ENCODE measurements at regions not wholly inside any gene's neighbourhood (a gene's known extent, or its start where the extent isn't known, plus 50 kb on each side); places are given as distances from the start of the nearest gene placed in this dataset.

- Histone ChIP-seq H3K4me3 (ENCODE audit: low read length in 2 of 2) (no peak overlapping the region), H3K27me3 (ENCODE audit: control insufficient read depth in 2 of 2, insufficient read depth in 2 of 2, low read length in 2 of 2) (no peaks in the 10 kb centered on the region)
Measured at GRCh38 chr2:219961947-219962498, 334.6 kb downstream of the SLC4A3 start.

GRCh38 chr2:219962801-219963200, 335.4 kb downstream of the SLC4A3 start:
- no peaks in the 10 kb centered on the region for H3K27me3 ChIP-seq (ENCODE audit: control insufficient read depth in 2 of 2, insufficient read depth in 2 of 2, low read length in 2 of 2)
- no peak overlapping the region for H3K4me3 ChIP-seq (ENCODE audit: low read length in 2 of 2)
- H3K9me3 ChIP-seq (ENCODE audit: control insufficient read depth in 2 of 2, low read length in 2 of 2) = no peaks in the 10 kb centered on the region
- no peak overlapping the region for H3K27ac ChIP-seq (ENCODE audit: low read depth in 2 of 2, low read length in 2 of 2)
- no peaks in the 10 kb centered on the region for H3K4me1 ChIP-seq (ENCODE audit: control insufficient read depth in 2 of 2, insufficient read depth in 2 of 2, low read length in 2 of 2)
- H3K36me3 ChIP-seq (ENCODE audit: control insufficient read depth in 2 of 2, insufficient read depth in 2 of 2, low read length in 2 of 2) = no peaks in the 10 kb centered on the region
- no peak overlapping the region for H3K9ac ChIP-seq (ENCODE audit: low read depth in 1 of 2, low read length in 2 of 2)

More at GRCh38 chr2:219961947-219962498, 334.6 kb downstream of the SLC4A3 start:
- Histone ChIP-seq H3K9ac (ENCODE audit: low read depth in 1 of 2, low read length in 2 of 2) (no peak overlapping the region), H3K27ac (ENCODE audit: low read depth in 2 of 2, low read length in 2 of 2) (no peak overlapping the region), H3K4me1 (ENCODE audit: control insufficient read depth in 2 of 2, insufficient read depth in 2 of 2, low read length in 2 of 2) (no peaks in the 10 kb centered on the region), H3K9me3 (ENCODE audit: control insufficient read depth in 2 of 2, low read length in 2 of 2) (no peaks in the 10 kb centered on the region), H3K36me3 (ENCODE audit: control insufficient read depth in 2 of 2, insufficient read depth in 2 of 2, low read length in 2 of 2) (no peaks in the 10 kb centered on the region)

- Histone ChIP-seq H3K4me3 (ENCODE audit: low read length in 2 of 2) (no peak overlapping the region), H3K27me3 (ENCODE audit: control insufficient read depth in 2 of 2, insufficient read depth in 2 of 2, low read length in 2 of 2) (no peaks in the 10 kb centered on the region), H3K36me3 (ENCODE audit: control insufficient read depth in 2 of 2, insufficient read depth in 2 of 2, low read length in 2 of 2) (no peaks in the 10 kb centered on the region), H3K27ac (ENCODE audit: low read depth in 2 of 2, low read length in 2 of 2) (no peak overlapping the region), H3K9me3 (ENCODE audit: control insufficient read depth in 2 of 2, low read length in 2 of 2) (no peaks in the 10 kb centered on the region), H3K9ac (ENCODE audit: low read depth in 1 of 2, low read length in 2 of 2) (no peak overlapping the region), H3K4me1 (ENCODE audit: control insufficient read depth in 2 of 2, insufficient read depth in 2 of 2, low read length in 2 of 2) (no peaks in the 10 kb centered on the region)
Measured at GRCh38 chr2:219965287-219966194, 338.1 kb downstream of the SLC4A3 start.

- Histone ChIP-seq H3K36me3 (ENCODE audit: control insufficient read depth in 2 of 2, insufficient read depth in 2 of 2, low read length in 2 of 2) (no peaks in the 10 kb centered on the region), H3K27ac (ENCODE audit: low read depth in 2 of 2, low read length in 2 of 2) (no peak overlapping the region), H3K9me3 (ENCODE audit: control insufficient read depth in 2 of 2, low read length in 2 of 2) (no peaks in the 10 kb centered on the region), H3K4me3 (ENCODE audit: low read length in 2 of 2) (no peak overlapping the region), H3K9ac (ENCODE audit: low read depth in 1 of 2, low read length in 2 of 2) (no peak overlapping the region), H3K4me1 (ENCODE audit: control insufficient read depth in 2 of 2, insufficient read depth in 2 of 2, low read length in 2 of 2) (no peaks in the 10 kb centered on the region), H3K27me3 (ENCODE audit: control insufficient read depth in 2 of 2, insufficient read depth in 2 of 2, low read length in 2 of 2) (no peaks in the 10 kb centered on the region)
Measured at GRCh38 chr2:219967247-219968245, 340.1 kb downstream of the SLC4A3 start.

DNA sequence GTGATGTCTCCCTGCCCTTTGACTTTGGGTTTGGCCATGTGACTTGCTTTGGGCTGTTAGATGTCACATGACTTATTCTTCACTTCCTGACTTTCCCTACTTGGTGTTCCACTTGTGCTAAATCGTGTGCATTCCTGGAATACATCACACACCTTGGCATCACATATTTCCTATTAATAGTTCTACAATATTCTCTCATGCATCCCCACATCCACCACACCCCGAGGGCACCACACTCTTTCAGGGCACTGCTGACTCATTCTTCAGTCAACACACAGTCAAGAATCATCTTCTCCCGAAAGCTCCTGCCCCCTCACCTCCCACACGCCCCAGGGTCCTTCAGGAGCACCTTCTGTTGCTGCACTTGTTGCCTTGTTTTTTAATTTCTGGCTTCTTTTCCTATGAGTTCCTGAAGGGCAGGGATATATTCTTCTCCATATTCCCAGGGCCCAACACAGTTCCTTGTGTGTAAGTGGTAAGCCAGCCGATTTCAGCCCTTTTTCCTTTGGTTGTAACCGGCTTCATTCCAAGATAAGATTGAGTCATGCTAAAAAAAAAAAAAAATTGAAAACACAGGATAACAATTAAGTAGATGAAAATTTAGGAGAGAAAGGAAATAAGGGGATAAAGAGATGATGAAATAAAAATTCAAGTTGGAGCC, 341.4 kb downstream of the SLC4A3 start:
- H3K9me3 ChIP-seq (ENCODE audit: control insufficient read depth in 2 of 2, low read length in 2 of 2) = no peaks in the 10 kb centered on the region
- H3K9ac ChIP-seq (ENCODE audit: low read depth in 1 of 2, low read length in 2 of 2) = no peak overlapping the region
- H3K27ac ChIP-seq (ENCODE audit: low read depth in 2 of 2, low read length in 2 of 2) = no peak overlapping the region
- H3K27me3 ChIP-seq (ENCODE audit: control insufficient read depth in 2 of 2, insufficient read depth in 2 of 2, low read length in 2 of 2) = no peaks in the 10 kb centered on the region
- H3K4me3 ChIP-seq (ENCODE audit: low read length in 2 of 2) = no peak overlapping the region
- no peaks in the 10 kb centered on the region for H3K36me3 ChIP-seq (ENCODE audit: control insufficient read depth in 2 of 2, insufficient read depth in 2 of 2, low read length in 2 of 2)
- H3K4me1 ChIP-seq (ENCODE audit: control insufficient read depth in 2 of 2, insufficient read depth in 2 of 2, low read length in 2 of 2) = no peaks in the 10 kb centered on the region

DNA sequence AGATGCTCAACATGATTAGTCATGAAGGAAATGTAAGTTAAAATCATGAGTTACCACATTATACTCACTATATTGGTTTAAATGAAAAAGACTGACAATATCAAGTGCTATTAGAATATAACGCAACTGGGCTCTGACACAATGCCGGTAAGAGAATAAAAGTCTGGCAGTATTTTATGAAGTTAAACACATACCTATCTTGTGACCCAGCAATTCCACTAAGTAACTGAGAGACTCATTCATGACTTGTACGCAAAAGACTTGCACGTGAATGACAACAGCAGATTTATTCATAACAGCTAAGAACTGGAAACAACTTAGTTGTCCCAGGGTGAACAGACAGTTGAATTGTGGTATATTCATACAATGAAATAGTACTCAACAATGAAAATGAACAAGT, 342.1 kb downstream of the SLC4A3 start:
- Histone ChIP-seq H3K9me3 (ENCODE audit: control insufficient read depth in 2 of 2, low read length in 2 of 2) (no peaks in the 10 kb centered on the region), H3K4me1 (ENCODE audit: control insufficient read depth in 2 of 2, insufficient read depth in 2 of 2, low read length in 2 of 2) (no peaks in the 10 kb centered on the region), H3K27ac (ENCODE audit: low read depth in 2 of 2, low read length in 2 of 2) (no peak overlapping the region), H3K9ac (ENCODE audit: low read depth in 1 of 2, low read length in 2 of 2) (no peak overlapping the region), H3K36me3 (ENCODE audit: control insufficient read depth in 2 of 2, insufficient read depth in 2 of 2, low read length in 2 of 2) (no peaks in the 10 kb centered on the region), H3K27me3 (ENCODE audit: control insufficient read depth in 2 of 2, insufficient read depth in 2 of 2, low read length in 2 of 2) (no peaks in the 10 kb centered on the region), H3K4me3 (ENCODE audit: low read length in 2 of 2) (no peak overlapping the region)

DNA sequence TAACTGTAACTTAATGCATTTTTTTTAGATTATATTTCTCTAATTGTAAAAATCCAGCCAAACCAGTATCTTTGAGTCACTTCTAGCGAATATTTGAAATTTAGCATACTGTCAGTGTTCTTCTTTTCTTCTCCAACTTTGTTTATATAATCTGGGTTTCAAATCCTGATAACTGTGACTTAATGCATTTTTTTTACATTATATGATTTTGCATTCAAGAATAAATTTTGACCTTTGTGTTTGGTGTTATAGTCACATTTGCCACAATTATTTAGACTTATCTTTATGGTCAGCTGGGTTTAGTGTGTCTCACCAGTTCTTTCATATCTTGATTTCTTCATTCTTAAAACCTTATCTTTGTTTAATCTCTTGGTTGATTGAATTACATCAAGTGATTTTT, 345.7 kb downstream of the SLC4A3 start:
- H3K27ac ChIP-seq (ENCODE audit: low read depth in 2 of 2, low read length in 2 of 2) = no peak overlapping the region
- H3K36me3 ChIP-seq (ENCODE audit: control insufficient read depth in 2 of 2, insufficient read depth in 2 of 2, low read length in 2 of 2) = no peaks in the 10 kb centered on the region
- no peaks in the 10 kb centered on the region for H3K4me1 ChIP-seq (ENCODE audit: control insufficient read depth in 2 of 2, insufficient read depth in 2 of 2, low read length in 2 of 2)
- H3K4me3 ChIP-seq (ENCODE audit: low read length in 2 of 2) = no peak overlapping the region
- H3K9me3 ChIP-seq (ENCODE audit: control insufficient read depth in 2 of 2, low read length in 2 of 2) = no peaks in the 10 kb centered on the region
- no peaks in the 10 kb centered on the region for H3K27me3 ChIP-seq (ENCODE audit: control insufficient read depth in 2 of 2, insufficient read depth in 2 of 2, low read length in 2 of 2)
- no peak overlapping the region for H3K9ac ChIP-seq (ENCODE audit: low read depth in 1 of 2, low read length in 2 of 2)

DNA sequence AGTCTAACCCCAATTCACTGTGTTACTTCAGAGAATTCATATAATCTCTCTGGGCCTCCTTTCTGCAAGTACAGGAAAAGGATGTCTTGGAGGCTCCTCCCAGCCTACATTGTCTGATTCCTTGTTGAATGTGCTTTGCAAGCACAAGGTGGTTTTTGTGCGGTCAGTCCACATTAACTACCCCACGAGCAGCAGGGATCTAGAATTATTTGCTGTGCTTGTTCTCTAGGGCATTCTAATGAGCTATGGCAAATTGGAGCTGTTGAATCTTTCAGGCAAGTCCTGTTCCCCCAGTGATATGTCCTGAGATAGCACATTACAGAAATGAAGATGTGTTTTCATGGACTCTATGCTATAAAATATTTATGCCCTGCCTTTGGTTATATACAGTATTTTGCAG, 349.4 kb downstream of the SLC4A3 start:
- Histone ChIP-seq H3K9me3 (ENCODE audit: control insufficient read depth in 2 of 2, low read length in 2 of 2) (no peaks in the 10 kb centered on the region), H3K4me1 (ENCODE audit: control insufficient read depth in 2 of 2, insufficient read depth in 2 of 2, low read length in 2 of 2) (peaks cover 0 to 2% of the 10 kb centered on the region in 2 donors), H3K4me3 (ENCODE audit: low read length in 2 of 2) (no peak overlapping the region), H3K36me3 (ENCODE audit: control insufficient read depth in 2 of 2, insufficient read depth in 2 of 2, low read length in 2 of 2) (no peaks in the 10 kb centered on the region), H3K9ac (ENCODE audit: low read depth in 1 of 2, low read length in 2 of 2) (no peak overlapping the region), H3K27ac (ENCODE audit: low read depth in 2 of 2, low read length in 2 of 2) (no peak overlapping the region), H3K27me3 (ENCODE audit: control insufficient read depth in 2 of 2, insufficient read depth in 2 of 2, low read length in 2 of 2) (no peaks in the 10 kb centered on the region)

DNA sequence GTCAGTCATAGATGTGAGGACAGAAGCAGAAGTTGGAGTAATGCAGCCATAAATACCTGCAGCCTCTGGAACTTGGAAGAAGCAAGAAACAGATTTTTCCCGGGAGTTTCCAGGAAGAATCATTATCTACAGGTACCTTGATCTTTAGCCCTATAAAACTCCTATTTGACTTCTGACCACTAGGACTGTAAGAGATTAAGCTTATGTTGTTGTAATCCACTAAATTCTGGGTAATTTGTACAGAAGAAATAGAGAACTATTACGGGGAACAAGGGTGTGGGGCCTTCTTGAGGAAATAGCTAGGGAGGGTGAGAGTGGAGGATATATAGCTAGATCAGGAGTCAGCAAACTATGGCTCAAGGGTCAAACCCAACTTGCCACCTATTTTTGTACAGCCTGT, 353.2 kb downstream of the SLC4A3 start:
- no peaks in the 10 kb centered on the region for H3K36me3 ChIP-seq (ENCODE audit: control insufficient read depth in 2 of 2, insufficient read depth in 2 of 2, low read length in 2 of 2)
- peaks cover 0 to 2% of the 10 kb centered on the region in 2 donors for H3K4me1 ChIP-seq (ENCODE audit: control insufficient read depth in 2 of 2, insufficient read depth in 2 of 2, low read length in 2 of 2)
- H3K9ac ChIP-seq (ENCODE audit: low read depth in 1 of 2, low read length in 2 of 2) = no peak overlapping the region
- no peak overlapping the region for H3K27ac ChIP-seq (ENCODE audit: low read depth in 2 of 2, low read length in 2 of 2)
- H3K9me3 ChIP-seq (ENCODE audit: control insufficient read depth in 2 of 2, low read length in 2 of 2) = no peaks in the 10 kb centered on the region
- H3K27me3 ChIP-seq (ENCODE audit: control insufficient read depth in 2 of 2, insufficient read depth in 2 of 2, low read length in 2 of 2) = no peaks in the 10 kb centered on the region
- H3K4me3 ChIP-seq (ENCODE audit: low read length in 2 of 2) = no peak overlapping the region

All from mucosa of rectum (tissue), 2 donors.